ENCODE measurements at regions not wholly inside any gene's neighbourhood (a gene's known extent, or its start where the extent isn't known, plus 50 kb on each side); places are given as distances from the start of the nearest gene placed in this dataset.

DNA sequence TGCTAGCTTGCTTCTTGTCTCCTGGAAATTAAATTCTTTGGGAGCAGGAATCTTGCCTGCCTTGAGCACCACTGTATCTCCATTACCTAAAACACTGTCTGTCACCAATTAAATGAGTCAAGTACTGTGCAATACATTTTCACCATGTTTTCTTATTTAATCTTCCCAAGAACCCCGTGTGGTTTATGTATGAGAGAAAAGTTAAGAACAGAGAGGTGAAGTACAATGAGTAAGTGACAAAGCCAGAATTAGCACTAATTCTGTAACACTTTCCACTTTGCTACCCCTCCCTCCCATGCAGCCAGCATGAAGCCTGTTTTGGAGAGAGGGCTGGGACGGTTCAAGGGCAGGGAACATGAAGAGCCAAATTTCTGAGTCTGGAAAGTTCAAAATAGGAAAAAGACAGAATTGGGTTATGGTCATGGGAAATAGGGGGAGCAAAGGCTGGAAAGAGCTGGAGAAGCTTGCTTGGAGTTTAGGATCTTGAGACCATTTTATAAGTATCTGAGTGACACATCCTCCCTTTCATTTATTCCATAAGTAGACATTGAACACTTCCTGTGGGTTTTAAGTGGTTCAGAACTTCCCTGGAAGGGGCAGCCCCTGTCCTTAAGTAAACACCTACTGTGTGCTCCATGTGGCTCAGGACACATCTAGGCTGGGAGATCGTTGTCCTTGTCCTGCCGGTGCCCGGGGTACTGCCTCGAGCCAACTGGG, 60.5 kb upstream of the CHST1 start:
- H3K4me3 Mint-ChIP-seq (ENCODE audit: unreplicated experiment) = no peak overlapping the region
- DNase-seq = no peak
- no peak for TF ChIP-seq CTCF (IDR thresholded peaks at IDR 0.05; ENCODE audit: partially characterized antibody, unreplicated experiment)
- H3K27ac Mint-ChIP-seq (ENCODE audit: unreplicated experiment) = no peak overlapping the region
- H3K9me3 Mint-ChIP-seq (ENCODE audit: unreplicated experiment) = peaks cover 2% of the 10 kb centered on the region
- H3K27me3 Mint-ChIP-seq (ENCODE audit: unreplicated experiment) = peaks cover 2% of the 10 kb centered on the region
- H3K4me1 Mint-ChIP-seq (ENCODE audit: low read depth, unreplicated experiment) = peaks cover 10% of the 10 kb centered on the region
- no peaks in the 10 kb centered on the region for H3K36me3 Mint-ChIP-seq (ENCODE audit: unreplicated experiment)

- no peak for TF ChIP-seq CTCF (IDR thresholded peaks at IDR 0.05; ENCODE audit: partially characterized antibody, unreplicated experiment)
- Mint-ChIP-seq H3K4me1 (ENCODE audit: low read depth, unreplicated experiment) (peaks cover 10% of the 10 kb centered on the region), H3K36me3 (ENCODE audit: unreplicated experiment) (no peaks in the 10 kb centered on the region), H3K27ac (ENCODE audit: unreplicated experiment) (no peak overlapping the region), H3K27me3 (ENCODE audit: unreplicated experiment) (peaks cover 2% of the 10 kb centered on the region), H3K9me3 (ENCODE audit: unreplicated experiment) (no peaks in the 10 kb centered on the region), H3K4me3 (ENCODE audit: unreplicated experiment) (no peak overlapping the region)
- DNase-seq = no peak
These were observed 59.7 kb upstream of the CHST1 start for GRCh38 chr11:45725121-45725520.

GRCh38 chr11:45724153-45724552, 58.7 kb upstream of the CHST1 start:
- H3K36me3 Mint-ChIP-seq (ENCODE audit: unreplicated experiment) = no peaks in the 10 kb centered on the region
- no peak overlapping the region for H3K27ac Mint-ChIP-seq (ENCODE audit: unreplicated experiment)
- no peak overlapping the region for H3K4me3 Mint-ChIP-seq (ENCODE audit: unreplicated experiment)
- no peaks in the 10 kb centered on the region for H3K9me3 Mint-ChIP-seq (ENCODE audit: unreplicated experiment)
- H3K27me3 Mint-ChIP-seq (ENCODE audit: unreplicated experiment) = no peaks in the 10 kb centered on the region
- DNase-seq = no peak
- no peak for TF ChIP-seq CTCF (IDR thresholded peaks at IDR 0.05; ENCODE audit: partially characterized antibody, unreplicated experiment)
- peaks cover 10% of the 10 kb centered on the region for H3K4me1 Mint-ChIP-seq (ENCODE audit: low read depth, unreplicated experiment)

DNA sequence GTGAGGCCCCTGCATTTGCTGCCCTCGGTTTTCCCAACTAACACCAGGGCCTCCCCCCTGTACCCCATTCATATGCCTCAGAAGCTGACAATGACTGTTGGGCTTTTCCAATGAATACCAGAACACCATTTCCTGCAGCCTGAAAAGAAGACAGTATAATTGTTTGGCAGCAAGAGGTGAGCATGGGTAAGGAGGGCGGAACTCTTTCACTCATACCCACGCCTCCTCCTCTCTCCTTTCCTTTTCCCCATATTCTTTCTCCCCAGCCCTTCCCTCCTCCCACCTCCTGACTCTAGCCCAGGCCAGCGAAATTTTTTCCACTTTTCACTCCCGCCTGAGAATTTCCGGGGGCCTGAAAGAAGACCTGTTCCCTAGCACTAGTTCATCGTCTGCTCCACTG, 58.0 kb upstream of the CHST1 start:
- H3K4me3 Mint-ChIP-seq (ENCODE audit: unreplicated experiment) = no peak overlapping the region

More for the DNA sequence above, 58.0 kb upstream of the CHST1 start:
- no peak for TF ChIP-seq CTCF (IDR thresholded peaks at IDR 0.05; ENCODE audit: partially characterized antibody, unreplicated experiment)
- DNase-seq = no peak
- Mint-ChIP-seq H3K4me1 (ENCODE audit: low read depth, unreplicated experiment) (peaks cover 10% of the 10 kb centered on the region), H3K36me3 (ENCODE audit: unreplicated experiment) (no peaks in the 10 kb centered on the region), H3K27ac (ENCODE audit: unreplicated experiment) (no peak overlapping the region), H3K9me3 (ENCODE audit: unreplicated experiment) (no peaks in the 10 kb centered on the region), H3K27me3 (ENCODE audit: unreplicated experiment) (no peaks in the 10 kb centered on the region)
